Ectodermal cell (in vitro differentiated cells): ENCODE measurements at regions not wholly inside any gene's neighbourhood (a gene's known extent, or its start where the extent isn't known, plus 50 kb on each side); places are given as distances from the start of the nearest gene placed in this dataset.
"Not testable (repeated sequence)": the region's sequence is repeated elsewhere in the genome, so short reads cannot be mapped to it uniquely, and the experiment has no call there.

Experiments used
- H3K27ac ChIP-seq: 2 replicates; pipeline ENCODE4 v1.7.0; 2013; ENCODE audit warnings: mild to moderate bottlenecking, low read depth, low read length; ENCODE audit not compliant: insufficient read depth, poor library complexity, severe bottlenecking
- H3K27me3 ChIP-seq: 2 replicates; pipeline ENCODE4 v1.7.0; 2013; ENCODE audit warnings: mild to moderate bottlenecking, low read length; ENCODE audit not compliant: insufficient read depth, control insufficient read depth, poor library complexity, severe bottlenecking
- H3K36me3 ChIP-seq: one replicate; pipeline ENCODE4 v1.7.0; 2013; ENCODE audit warnings: low read length; ENCODE audit not compliant: control insufficient read depth, insufficient read depth
- H3K4me1 ChIP-seq: one replicate; pipeline ENCODE4 v1.7.0; 2013; ENCODE audit warnings: low read length; ENCODE audit not compliant: control insufficient read depth, insufficient read depth
- H3K4me3 ChIP-seq: 2 replicates; pipeline ENCODE4 v1.7.0; 2013; ENCODE audit warnings: low read depth, low read length, control low read depth; ENCODE audit not compliant: insufficient read depth
- H3K9me3 ChIP-seq: 2 replicates; pipeline ENCODE4 v1.7.0; 2013; ENCODE audit warnings: mild to moderate bottlenecking, low read length, moderate library complexity; ENCODE audit not compliant: control insufficient read depth
- WGBS, 2 experiments: methylation state at CpG; one replicate each; pipeline ENCODE4 v1.1.7; 2013; ENCODE audit warnings: missing lambda C conversion rate in 2 of 2; 5-methylcytosine and 5-hydroxymethylcytosine counted together

GRCh38 chr12:71335151-71335962 is 104.2 kb upstream of the LGR5 start:
- H3K36me3 ChIP-seq = no peaks in the 10 kb centered on the region
- H3K9me3 ChIP-seq = no peaks in the 10 kb centered on the region
- WGBS, 2 experiments = 89 to 95% methylated on average over 4 of the region's 4 CpGs
- H3K4me3 ChIP-seq = no peak overlapping the region
- no peaks in the 10 kb centered on the region for H3K4me1 ChIP-seq
- no peaks in the 10 kb centered on the region for H3K27me3 ChIP-seq
- no peak overlapping the region for H3K27ac ChIP-seq

GRCh38 chr12:71333418-71333817 is 106.2 kb upstream of the LGR5 start:
- Histone ChIP-seq H3K27me3 (no peaks in the 10 kb centered on the region), H3K9me3 (no peaks in the 10 kb centered on the region), H3K36me3 (no peaks in the 10 kb centered on the region), H3K27ac (no peak overlapping the region), H3K4me3 (no peak overlapping the region), H3K4me1 (no peaks in the 10 kb centered on the region)
- WGBS, 2 experiments = 100% methylated on average over 1 of the region's 1 CpG

- Histone ChIP-seq H3K4me3 (no peak overlapping the region), H3K9me3 (no peaks in the 10 kb centered on the region), H3K36me3 (no peaks in the 10 kb centered on the region), H3K4me1 (no peaks in the 10 kb centered on the region), H3K27ac (no peak overlapping the region), H3K27me3 (no peaks in the 10 kb centered on the region)
- 94 to 96% methylated on average over 2 of the region's 2 CpGs for WGBS, 2 experiments
Measured at GRCh38 chr12:71329956-71330355, 109.6 kb upstream of the LGR5 start.

GRCh38 chr12:71321531-71321930 is 118.1 kb upstream of the LGR5 start:
- H3K4me3 ChIP-seq = no peak overlapping the region
- no peaks in the 10 kb centered on the region for H3K36me3 ChIP-seq
- no peaks in the 10 kb centered on the region for H3K27me3 ChIP-seq
- H3K9me3 ChIP-seq = no peaks in the 10 kb centered on the region
- no peaks in the 10 kb centered on the region for H3K4me1 ChIP-seq
- H3K27ac ChIP-seq = no peak overlapping the region

- Histone ChIP-seq H3K4me3 (no peak overlapping the region), H3K27me3 (no peaks in the 10 kb centered on the region), H3K4me1 (no peaks in the 10 kb centered on the region), H3K27ac (no peak overlapping the region), H3K36me3 (no peaks in the 10 kb centered on the region), H3K9me3 (no peaks in the 10 kb centered on the region)
- WGBS, 2 experiments = 93 to 100% methylated on average over 1 of the region's 1 CpG
Measured at GRCh38 chr12:71321130-71321529, 118.5 kb upstream of the LGR5 start.

- Histone ChIP-seq H3K27ac (no peak overlapping the region), H3K36me3 (no peaks in the 10 kb centered on the region), H3K4me3 (no peak overlapping the region), H3K9me3 (no peaks in the 10 kb centered on the region), H3K27me3 (no peaks in the 10 kb centered on the region), H3K4me1 (no peaks in the 10 kb centered on the region)
- 86 to 91% methylated on average over 9 of the region's 9 CpGs for WGBS, 2 experiments
Measured at GRCh38 chr12:71315328-71315985, 124.1 kb upstream of the LGR5 start.

- H3K27ac ChIP-seq = no peak overlapping the region
Measured at GRCh38 chr12:71312768-71313403, 126.7 kb upstream of the LGR5 start.

GRCh38 chr12:71311611-71312010 is 128.0 kb upstream of the LGR5 start:
- H3K4me3 ChIP-seq, H3K27me3 ChIP-seq, H3K27ac ChIP-seq, H3K36me3 ChIP-seq, H3K9me3 ChIP-seq, H3K4me1 ChIP-seq: not testable (repeated sequence)
- WGBS, 2 experiments = 95 to 96% methylated on average over 2 to 4 of the region's 4 CpGs

More at GRCh38 chr12:71312768-71313403, 126.7 kb upstream of the LGR5 start:
- no peaks in the 10 kb centered on the region for H3K9me3 ChIP-seq
- no peaks in the 10 kb centered on the region for H3K36me3 ChIP-seq
- 73 to 83% methylated on average over 3 of the region's 3 CpGs for whole genome bisulfite sequencing, 2 experiments
- no peaks in the 10 kb centered on the region for H3K4me1 ChIP-seq
- no peaks in the 10 kb centered on the region for H3K27me3 ChIP-seq
- no peak overlapping the region for H3K4me3 ChIP-seq

- H3K4me3 ChIP-seq = no peak overlapping the region
- WGBS, 2 experiments = 75 to 100% methylated on average over 1 of the region's 1 CpG
- H3K27ac ChIP-seq = no peak overlapping the region
- no peaks in the 10 kb centered on the region for H3K4me1 ChIP-seq
- no peaks in the 10 kb centered on the region for H3K27me3 ChIP-seq
- H3K9me3 ChIP-seq = no peaks in the 10 kb centered on the region
- no peaks in the 10 kb centered on the region for H3K36me3 ChIP-seq
Measured at GRCh38 chr12:71306808-71307207, 132.8 kb upstream of the LGR5 start.

- no peaks in the 10 kb centered on the region for H3K4me1 ChIP-seq
- H3K9me3 ChIP-seq = no peaks in the 10 kb centered on the region
- H3K4me3 ChIP-seq = no peak overlapping the region
- H3K27ac ChIP-seq = no peak overlapping the region
- 95 to 96% methylated on average over 2 to 3 of the region's 3 CpGs for WGBS, 2 experiments
- H3K27me3 ChIP-seq = no peaks in the 10 kb centered on the region
- no peaks in the 10 kb centered on the region for H3K36me3 ChIP-seq
Measured at GRCh38 chr12:71304306-71304705, 135.3 kb upstream of the LGR5 start.
